H54 (cell line): ENCODE measurements at regions not wholly inside any gene's neighbourhood (a gene's known extent, or its start where the extent isn't known, plus 50 kb on each side); places are given as distances from the start of the nearest gene placed in this dataset.
"Not testable (repeated sequence)": the region's sequence is repeated elsewhere in the genome, so short reads cannot be mapped to it uniquely, and the experiment has no call there.

Source experiments
- DNase-seq: peaks from one replicate; pipeline ENCODE4 v3.0.0; 2011; ENCODE audit warnings: low spot score, mixed read lengths; ENCODE audit not compliant: insufficient read length
- FAIRE-seq: peaks from 3 replicates; lab custom pipeline; 2011; peaks lifted over from hg19 to GRCh38; lab: Jason Lieb, UNC
- POLR2A ChIP-seq: IDR thresholded peaks from 2 replicates; pipeline ENCODE4 v1.6.1; 2011; ENCODE audit warnings: low read depth, mild to moderate bottlenecking, low read length

DNA sequence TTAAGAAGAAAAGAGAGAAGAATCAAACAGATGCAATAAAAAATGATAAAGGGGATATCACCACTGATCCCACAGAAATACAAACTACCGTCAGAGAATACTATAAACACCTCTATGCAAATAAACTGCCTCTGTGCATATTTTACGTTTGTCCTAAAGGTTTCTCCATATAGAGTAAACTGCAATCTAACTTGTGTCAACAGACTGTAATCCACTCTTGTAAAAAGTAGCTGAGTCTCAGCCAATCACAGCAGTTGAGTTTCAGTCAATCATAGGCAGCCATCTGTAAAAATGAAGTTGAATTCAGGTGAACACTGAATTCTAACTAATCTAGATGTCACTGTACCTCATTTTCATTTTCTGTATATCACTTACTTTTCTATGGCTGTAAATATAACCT lies 112.2 kb upstream of the SYNCRIP start:
- DNase-seq = no peak
- no peak for FAIRE-seq
- no peak for TF ChIP-seq POLR2A

DNA sequence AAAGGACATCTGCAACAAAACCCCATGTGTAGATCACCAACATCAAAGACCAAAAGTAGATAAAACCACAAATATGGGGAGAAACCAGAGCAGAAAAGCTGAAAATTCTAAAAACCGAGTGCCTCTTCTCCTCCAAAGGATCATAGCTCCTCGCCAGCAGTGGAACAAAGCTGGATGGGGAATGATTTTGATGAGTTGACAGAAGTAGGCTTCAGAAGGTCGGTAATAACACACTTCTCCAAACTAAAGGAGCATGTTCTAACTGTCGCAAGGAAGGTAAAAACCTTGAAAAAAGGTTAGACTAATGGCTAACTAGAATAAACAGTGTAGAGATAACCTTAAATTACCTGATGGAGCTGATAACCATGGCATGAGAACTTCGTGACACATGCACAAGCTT lies 109.9 kb upstream of the SYNCRIP start:
- DNase-seq = no peak
- TF ChIP-seq POLR2A = no peak
- FAIRE-seq = no peak

DNA sequence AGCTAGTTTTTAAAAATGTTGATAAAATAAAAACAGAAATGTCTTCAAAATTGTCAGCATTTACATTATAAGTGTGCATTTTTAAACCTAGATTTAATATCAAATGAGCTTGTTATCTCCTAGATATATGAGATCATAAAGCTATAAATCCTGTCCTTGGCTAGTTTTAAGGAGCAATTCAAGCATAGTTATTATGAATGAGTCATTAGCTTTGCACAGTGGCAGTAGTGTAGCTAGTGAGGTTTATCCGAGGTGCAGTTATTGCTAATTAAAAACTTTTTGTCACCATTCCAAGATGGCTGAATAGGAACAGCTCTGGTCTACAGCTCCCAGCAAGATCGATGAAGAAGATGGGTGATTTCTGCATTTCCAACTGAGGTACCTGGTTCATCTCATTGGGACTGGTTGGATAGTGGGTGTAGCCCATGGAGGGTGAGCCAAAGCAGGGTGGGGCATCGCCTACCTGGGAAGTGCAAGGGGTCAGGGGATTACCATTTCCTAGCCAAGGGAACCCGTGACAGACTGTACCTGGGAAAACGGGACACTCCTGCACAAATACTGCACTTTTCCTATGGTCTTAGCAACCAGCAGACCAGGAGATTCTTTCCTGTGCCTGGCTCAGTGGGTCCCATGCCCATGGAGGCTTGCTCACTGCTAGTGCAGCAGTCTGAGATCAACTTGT lies 108.8 kb upstream of the SYNCRIP start:
- no peak for TF ChIP-seq POLR2A
- FAIRE-seq = peak; percentile 27

DNA sequence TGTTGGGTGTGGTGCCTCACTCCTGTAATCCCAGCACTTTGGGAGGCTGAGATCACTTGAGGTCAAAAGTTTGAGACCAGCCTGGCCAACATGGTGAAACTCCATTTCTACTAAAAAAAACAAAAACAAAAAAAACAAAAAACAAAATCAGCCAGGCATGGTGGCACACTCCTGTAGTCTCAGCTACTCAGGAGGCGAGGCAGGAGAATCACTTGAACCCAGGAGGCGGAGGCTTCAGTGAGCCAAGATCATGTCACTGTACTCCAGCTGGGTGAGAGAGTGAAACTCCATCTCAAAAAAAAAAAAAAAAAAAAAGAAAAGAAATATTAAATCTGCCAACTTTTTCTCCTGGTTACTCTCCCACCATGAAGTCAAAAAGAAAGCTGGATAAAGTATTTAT lies 107.5 kb upstream of the SYNCRIP start:
- not testable (repeated sequence) for DNase-seq, FAIRE-seq

More for the DNA sequence above, 108.8 kb upstream of the SYNCRIP start:
- DNase-seq = no peak

DNA sequence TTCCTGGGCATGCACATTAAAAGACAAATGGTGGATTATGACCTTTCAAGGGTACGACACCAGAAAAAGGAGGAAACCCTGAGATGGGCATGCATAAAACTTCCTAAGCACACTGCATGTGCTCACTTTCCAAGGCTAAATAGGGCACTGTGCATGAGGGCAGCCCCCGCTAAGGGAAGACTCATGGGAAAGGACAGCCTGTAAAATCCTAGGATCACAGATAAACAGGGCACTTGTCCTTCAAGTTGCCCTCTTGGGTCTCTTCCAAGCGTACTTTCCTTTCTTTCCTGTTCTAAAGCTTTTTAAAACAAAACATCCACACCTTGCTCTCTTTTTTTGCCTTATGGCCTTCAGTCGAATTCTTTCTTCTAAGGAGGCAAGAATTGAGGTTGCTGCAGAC lies 106.5 kb upstream of the SYNCRIP start:
- FAIRE-seq = no peak
- DNase-seq = no peak
- no peak for TF ChIP-seq POLR2A

DNA sequence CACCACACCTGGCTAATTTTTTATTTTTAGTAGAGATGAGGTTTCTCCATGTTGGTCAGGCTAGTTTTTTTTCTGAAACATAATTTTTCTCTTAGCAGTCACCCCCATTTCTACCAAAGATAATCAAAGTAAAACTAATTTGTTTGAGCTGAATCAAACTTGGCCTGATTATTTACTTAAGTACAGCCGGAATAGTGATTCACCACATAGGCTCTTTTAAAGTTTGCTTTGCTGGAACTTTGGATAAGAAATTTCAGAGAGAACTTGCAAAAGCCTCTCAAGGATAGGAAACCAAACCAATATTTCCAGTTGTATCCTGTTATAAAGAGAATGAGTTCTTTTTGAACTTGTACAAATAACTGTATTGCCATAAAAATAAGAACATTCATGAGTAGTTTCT lies 105.0 kb upstream of the SYNCRIP start:
- no peak for TF ChIP-seq POLR2A
- FAIRE-seq (no peak), DNase-seq (no peak)

DNA sequence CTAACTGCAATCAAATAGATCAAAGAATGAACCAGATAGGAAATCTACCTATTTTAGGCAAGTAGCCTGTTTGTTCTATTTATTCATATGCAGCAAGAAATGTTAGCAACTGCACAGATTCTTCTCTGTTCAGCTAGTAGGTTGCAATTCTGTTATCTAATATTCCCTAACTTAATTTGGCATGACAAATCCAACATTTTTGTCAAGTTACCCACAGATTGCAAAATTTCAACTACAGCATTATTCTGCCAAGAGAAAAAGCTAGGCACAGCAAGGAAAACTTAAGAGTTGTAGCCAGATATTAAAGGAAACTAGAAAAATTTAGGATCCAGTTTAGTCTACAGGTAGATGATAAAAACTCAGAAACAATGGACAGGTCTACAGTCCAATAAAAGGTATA lies 104.4 kb upstream of the SYNCRIP start:
- DNase-seq = no peak

DNA sequence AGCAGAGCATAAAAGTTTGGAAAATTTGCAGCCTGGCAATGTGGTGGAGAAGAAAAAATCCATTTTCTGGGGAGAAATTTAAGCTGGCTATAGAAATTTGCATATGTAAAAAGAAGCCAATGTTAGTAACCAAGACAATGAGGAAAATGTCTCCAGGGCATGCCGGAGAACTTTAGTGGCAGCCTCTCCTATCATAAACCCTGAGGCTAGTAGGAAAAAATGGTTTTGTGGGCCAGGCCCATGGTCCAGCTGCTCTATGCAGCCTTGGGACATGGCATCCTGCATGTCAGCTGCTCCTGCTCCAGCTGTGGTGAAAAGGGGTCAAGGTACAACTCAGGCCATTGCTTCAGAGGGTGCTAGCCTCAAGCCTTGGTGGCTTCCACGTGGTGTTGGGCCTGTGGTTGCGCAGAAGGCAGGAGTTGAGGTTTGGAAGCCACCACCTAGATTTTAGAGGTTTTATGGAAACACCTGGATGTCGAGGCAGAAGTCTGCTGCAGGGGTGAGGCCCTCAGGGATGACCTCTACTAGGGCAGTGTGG lies 101.8 kb upstream of the SYNCRIP start:
- DNase-seq (no peak), FAIRE-seq (no peak)
- TF ChIP-seq POLR2A = no peak

More for the DNA sequence above, 104.4 kb upstream of the SYNCRIP start:
- FAIRE-seq = no peak
- TF ChIP-seq POLR2A = no peak

DNA sequence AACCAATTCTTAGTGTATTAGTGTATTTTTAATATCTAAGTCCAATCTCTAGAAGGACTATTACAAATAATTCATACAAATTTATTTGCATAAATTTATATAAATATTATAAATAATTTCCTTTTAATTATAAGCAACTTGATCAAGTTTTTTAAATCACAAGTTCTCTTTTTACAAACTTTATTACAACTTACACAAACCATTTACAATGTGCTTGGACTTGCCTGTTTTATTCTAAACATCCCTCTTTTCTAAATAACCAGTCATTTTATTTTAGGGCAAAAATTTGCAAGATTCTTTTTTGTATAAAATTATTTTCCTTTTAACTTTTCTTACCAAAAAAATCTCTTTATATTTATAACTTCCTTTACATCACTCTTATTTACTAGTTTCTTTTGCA lies 83.5 kb upstream of the SYNCRIP start:
- FAIRE-seq (no peak), DNase-seq (no peak)
- TF ChIP-seq POLR2A = no peak

DNA sequence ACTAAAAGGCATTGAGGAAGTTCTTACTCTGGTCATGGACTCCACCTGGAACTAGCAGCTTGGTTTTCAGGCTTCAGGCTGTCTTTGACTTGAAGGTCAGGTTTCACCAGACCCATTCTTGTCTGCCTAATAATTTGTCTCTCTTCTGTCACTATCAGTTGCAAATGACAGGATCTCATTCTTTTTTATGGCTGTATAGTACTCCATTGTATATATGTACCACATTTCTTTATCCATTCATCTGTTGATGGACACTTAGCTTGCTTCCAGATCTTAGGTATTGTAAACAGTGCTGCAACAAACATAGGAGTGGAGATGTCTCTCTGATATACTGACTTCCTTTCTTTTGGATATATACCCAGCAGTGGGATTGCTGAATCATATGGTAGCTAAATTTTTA lies 73.1 kb upstream of the SYNCRIP start:
- FAIRE-seq = no peak
- no peak for TF ChIP-seq POLR2A

DNA sequence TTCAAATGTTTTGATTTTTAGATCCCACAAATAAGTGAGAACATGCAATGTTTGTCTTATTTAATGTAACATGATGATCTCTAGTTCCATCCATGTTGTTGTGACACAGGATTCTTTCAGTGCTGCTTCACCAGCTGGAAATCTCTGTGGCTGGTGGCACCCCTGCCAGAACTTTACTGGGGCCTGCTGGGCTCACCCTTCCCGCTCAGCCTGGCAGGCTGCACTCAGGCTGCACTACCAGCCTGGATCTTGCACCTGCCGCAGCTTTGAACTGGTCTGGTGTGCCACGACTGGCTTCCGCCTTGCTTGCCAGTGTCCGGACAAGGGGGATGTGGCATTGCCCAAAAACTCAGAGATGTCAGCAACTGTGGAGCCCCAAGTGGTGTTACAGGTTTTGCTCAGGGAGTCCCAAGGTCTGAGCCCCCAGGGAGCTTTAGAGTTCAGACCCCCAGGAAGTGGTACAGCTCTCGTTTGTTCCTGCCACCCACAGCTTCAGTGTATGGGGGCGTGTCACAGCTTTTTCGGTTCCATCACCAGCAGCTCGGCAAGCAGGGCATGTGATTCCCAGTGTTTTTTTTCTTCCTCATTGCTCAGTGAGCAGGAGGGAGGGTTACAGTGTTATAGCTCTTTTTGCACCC lies 72.3 kb upstream of the SYNCRIP start:
- no peak for TF ChIP-seq POLR2A
- DNase-seq (no peak), FAIRE-seq (no peak)

More for the DNA sequence above, 73.1 kb upstream of the SYNCRIP start:
- DNase-seq = no peak

DNA sequence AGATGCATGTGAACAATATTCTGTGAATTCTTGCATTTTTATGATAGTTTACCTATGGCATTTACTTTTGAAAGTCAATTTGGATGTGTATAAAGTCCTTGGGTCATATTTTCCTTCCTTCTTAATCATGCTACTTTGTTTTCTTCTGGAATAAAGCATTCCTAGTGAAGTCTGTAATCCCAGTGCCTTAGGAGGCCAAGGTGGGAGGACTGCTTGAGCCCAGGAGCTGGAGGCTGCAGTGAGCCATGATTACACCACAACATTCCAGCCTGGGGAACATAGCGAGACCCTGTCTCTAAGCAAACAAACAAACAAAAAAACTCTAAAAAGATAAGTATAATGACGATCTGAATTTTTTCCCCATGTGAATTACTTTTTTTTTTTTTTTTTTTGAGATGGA lies 69.7 kb upstream of the SYNCRIP start:
- no peak for FAIRE-seq
- TF ChIP-seq POLR2A = no peak
- DNase-seq = no peak

DNA sequence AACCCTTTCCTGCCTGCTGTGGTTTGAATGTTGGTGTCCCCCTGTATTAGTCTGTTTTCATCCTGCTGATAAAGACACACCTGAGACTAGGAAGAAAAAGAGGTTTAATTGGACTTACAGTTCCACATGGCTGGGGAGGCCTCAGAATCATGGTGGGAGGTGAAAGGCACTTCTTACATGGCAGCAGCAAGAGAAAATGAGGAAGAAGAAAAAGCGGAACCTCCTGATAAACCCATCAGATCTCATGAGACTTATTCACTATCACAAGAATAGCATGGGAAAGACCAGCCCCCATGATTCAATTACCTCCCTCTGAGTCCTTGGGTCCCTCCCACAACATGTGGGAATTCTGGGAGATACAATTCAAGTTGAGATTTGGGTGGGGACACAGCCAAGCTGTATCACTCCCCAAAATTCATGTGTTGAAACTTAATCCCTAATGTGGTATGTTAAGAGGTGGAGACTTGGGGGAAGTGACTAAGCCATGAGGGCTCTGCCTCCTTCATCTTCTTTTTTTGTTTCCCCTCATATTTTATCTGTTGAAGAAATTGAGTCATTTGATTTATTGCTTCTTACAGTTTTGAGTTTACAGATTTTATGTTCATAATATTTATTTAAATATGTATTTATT lies 64.9 kb upstream of the SYNCRIP start:
- not testable (repeated sequence) for DNase-seq

DNA sequence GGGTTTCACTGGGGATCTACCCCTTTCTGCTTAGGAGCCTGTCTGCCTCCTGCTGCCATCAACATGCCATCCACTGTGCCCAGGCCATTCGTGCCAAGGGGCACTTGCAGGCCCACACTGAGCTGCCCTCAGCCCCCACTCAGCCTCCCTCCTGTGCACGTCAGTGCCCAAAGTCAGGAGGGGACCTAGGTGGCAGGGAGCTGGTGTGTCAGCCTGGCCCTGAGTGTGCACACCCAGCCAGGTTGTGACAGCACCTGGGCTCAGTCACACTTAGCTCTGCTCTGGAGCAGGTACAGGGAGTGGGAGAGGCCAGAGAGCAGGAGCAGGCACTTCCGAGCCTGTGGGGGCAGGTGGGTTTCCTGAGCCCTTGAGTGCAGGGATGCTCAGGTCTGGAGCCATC lies 63.6 kb upstream of the SYNCRIP start:
- TF ChIP-seq POLR2A = no peak
- FAIRE-seq (no peak), DNase-seq (no peak)

More for the DNA sequence above, 64.9 kb upstream of the SYNCRIP start:
- FAIRE-seq = not testable (repeated sequence)
